PC-3 (cell line): ENCODE measurements at regions not wholly inside any gene's neighbourhood (a gene's known extent, or its start where the extent isn't known, plus 50 kb on each side); places are given as distances from the start of the nearest gene placed in this dataset.

Experiments used
- ATAC-seq: fragments of 200-7000 bp; cut with Tn5 transposase; 2 replicates; pipeline ENCODE4 v1.9.1; 2020; ENCODE audit warnings: mild to moderate bottlenecking, moderate library complexity
- BruUV-seq: library from RNA; stranded (reverse); fragments of 400-500 nt; replicated peaks from 2 replicates; lab custom pipeline; 2021; lab: Mats Ljungman, UMichigan
- CTCF ChIA-PET: fragments of 300-600 bp; sonication (Branson Sonifier 250); formaldehyde crosslinking; loops from one replicate; lab custom pipeline; 2022; ENCODE audit warnings: antibody characterized with exemption; lab: Charles Lee
- POLR2A ChIA-PET: fragments of 300-600 bp; sonication (Branson Sonifier 250); formaldehyde crosslinking; loops from one replicate; lab custom pipeline; 2022; ENCODE audit warnings: antibody characterized with exemption; ENCODE audit not compliant: unreplicated experiment; lab: Charles Lee
- DNase-seq: peaks from one replicate; pipeline ENCODE4 v3.0.0-alpha.2; 2015
- H2AFZ ChIP-seq: fragments of 300-600 bp; sonication (generic); 2 replicates; pipeline ENCODE4 v1.6.0; 2016; ENCODE audit warnings: antibody characterized with exemption, low read length
- H3F3A ChIP-seq: fragments of 300-600 bp; sonication (generic); one replicate; pipeline ENCODE4 v1.6.0; 2017; ENCODE audit warnings: antibody characterized with exemption, low read length, control low read depth, mild to moderate bottlenecking; ENCODE audit not compliant: unreplicated experiment
- H3K27ac ChIP-seq: fragments of 300-600 bp; sonication (generic); 2 replicates; pipeline ENCODE4 v1.5.1; 2016; ENCODE audit warnings: mild to moderate bottlenecking, low read length
- H3K27me3 ChIP-seq: fragments of 300-600 bp; sonication (generic); 2 replicates; pipeline ENCODE4 v1.6.1; 2016; ENCODE audit warnings: low read length, mixed read lengths
- H3K36me3 ChIP-seq: fragments of 300-600 bp; sonication (generic); 2 replicates; pipeline ENCODE4 v1.6.1; 2016; ENCODE audit warnings: low read depth, mixed run types, low read length, mixed read lengths
- H3K4me1 ChIP-seq: fragments of 300-600 bp; sonication (generic); 2 replicates; pipeline ENCODE4 v1.5.1; 2016; ENCODE audit warnings: low read length; ENCODE audit not compliant: insufficient read depth
- H3K4me2 ChIP-seq: fragments of 300-600 bp; sonication (generic); 2 replicates; pipeline ENCODE4 v1.6.0; 2016; ENCODE audit warnings: low read length
- H3K4me3 ChIP-seq: fragments of 300-600 bp; sonication (generic); 2 replicates; pipeline ENCODE4 v1.5.1; 2016; ENCODE audit warnings: mild to moderate bottlenecking, low read length, mixed read lengths
- H3K79me2 ChIP-seq: fragments of 300-600 bp; sonication (generic); 2 replicates; pipeline ENCODE4 v1.6.1; 2017; ENCODE audit warnings: low read length, mixed read lengths
- H3K9ac ChIP-seq: fragments of 300-600 bp; sonication (generic); 2 replicates; pipeline ENCODE4 v1.6.0; 2016; ENCODE audit warnings: mild to moderate bottlenecking, low read length
- H3K9me2 ChIP-seq: fragments of 300-600 bp; sonication (generic); replicated peaks from 2 replicates; pipeline ENCODE4 v1.6.1; 2016; ENCODE audit warnings: mixed run types, low read length, mixed read lengths
- H3K9me3 ChIP-seq: fragments of 300-600 bp; sonication (generic); 2 replicates; pipeline ENCODE4 v1.6.1; 2016; ENCODE audit warnings: low read length, mixed read lengths
- H4K20me1 ChIP-seq: fragments of 300-600 bp; sonication (generic); 2 replicates; pipeline ENCODE4 v1.6.1; 2016; ENCODE audit warnings: low read length, mixed read lengths
- CTCF ChIP-seq: fragments of 300-600 bp; sonication (generic); conservative IDR thresholded peaks from 2 replicates; pipeline ENCODE4 v1.5.1; 2017; ENCODE audit warnings: antibody characterized with exemption, low read depth, mild to moderate bottlenecking, low read length
- EZH2 ChIP-seq: fragments of 300-600 bp; sonication (generic); IDR thresholded peaks from one replicate; pipeline ENCODE4 v1.6.1; 2017; ENCODE audit warnings: antibody characterized with exemption, mild to moderate bottlenecking, low read length; ENCODE audit not compliant: unreplicated experiment
- EZH2phosphoT487 ChIP-seq: fragments of 300-600 bp; sonication (generic); IDR thresholded peaks from 2 replicates; pipeline ENCODE4 v1.6.1; 2018; ENCODE audit warnings: mild to moderate bottlenecking, antibody characterized with exemption, low read length, borderline replicate concordance
- intact Hi-C: fragments of 100-400 bp; cut with micrococcal nuclease; formaldehyde crosslinking; loops from 2 replicates; pipeline ENCODE4 v1.9.0; 2023

- intact Hi-C loops = no loop called here
- H3K4me3 ChIP-seq = no peak overlapping the region
- no TSS peak for BruUV-seq
- ATAC-seq = no peak
- no peaks in the 10 kb centered on the region for H3K36me3 ChIP-seq
- no peak overlapping the region for H3K4me2 ChIP-seq
- H3K27me3 ChIP-seq = no peaks in the 10 kb centered on the region
- H3F3A ChIP-seq = no peaks in the 10 kb centered on the region
- no peak for TF ChIP-seq EZH2phosphoT487
- no peak for TF ChIP-seq CTCF
- TF ChIP-seq EZH2 = no peak
- CTCF ChIA-PET = no interaction called here
- H3K4me1 ChIP-seq = no peaks in the 10 kb centered on the region
- no peak overlapping the region for H3K27ac ChIP-seq
- 0 out of 2 replicates have a peak overlapping the region, but pooled peaks have one; percentile 17 for H2AFZ ChIP-seq
- H4K20me1 ChIP-seq = no peaks in the 10 kb centered on the region
- no peaks in the 10 kb centered on the region for H3K9me2 ChIP-seq
- H3K79me2 ChIP-seq = no peaks in the 10 kb centered on the region
- no peak for DNase-seq
- POLR2A ChIA-PET = no interaction called here
- no peak overlapping the region for H3K9ac ChIP-seq
- H3K9me3 ChIP-seq = no peaks in the 10 kb centered on the region
Observed at GRCh38 chr10:57420881-57421280, 846.8 kb downstream of the IPMK start.

GRCh38 chr10:57418476-57418875, 849.2 kb downstream of the IPMK start:
- TF ChIP-seq EZH2 (no peak), CTCF (no peak), EZH2phosphoT487 (no peak)
- no peaks in the 10 kb centered on the region for H3K4me1 ChIP-seq
- no peaks in the 10 kb centered on the region for H4K20me1 ChIP-seq
- BruUV-seq = no TSS peak
- H3K4me3 ChIP-seq = no peak overlapping the region
- H3K27me3 ChIP-seq = no peaks in the 10 kb centered on the region
- H3K36me3 ChIP-seq = no peaks in the 10 kb centered on the region
- no peaks in the 10 kb centered on the region for H3K9me2 ChIP-seq
- no peak overlapping the region for H3K4me2 ChIP-seq
- ChIA-PET CTCF (no interaction called here), POLR2A (no interaction called here)
- no peaks in the 10 kb centered on the region for H3K79me2 ChIP-seq
- intact Hi-C loops = no loop called here
- H3F3A ChIP-seq = no peaks in the 10 kb centered on the region
- H3K27ac ChIP-seq = no peak overlapping the region
- ATAC-seq (no peak), DNase-seq (no peak)
- H2AFZ ChIP-seq = no peak overlapping the region
- no peak overlapping the region for H3K9ac ChIP-seq
- H3K9me3 ChIP-seq = no peaks in the 10 kb centered on the region

GRCh38 chr10:57395923-57396322, 871.8 kb downstream of the IPMK start:
- Histone ChIP-seq H3K27ac (no peak overlapping the region), H3F3A (no peaks in the 10 kb centered on the region), H3K79me2 (no peaks in the 10 kb centered on the region), H3K9ac (no peak overlapping the region), H3K36me3 (no peaks in the 10 kb centered on the region), H3K4me2 (no peak overlapping the region), H3K4me3 (no peak overlapping the region), H4K20me1 (no peaks in the 10 kb centered on the region), H3K9me3 (no peaks in the 10 kb centered on the region), H3K9me2 (no peaks in the 10 kb centered on the region), H3K4me1 (no peaks in the 10 kb centered on the region), H3K27me3 (no peaks in the 10 kb centered on the region), H2AFZ (no peak overlapping the region)
- ChIA-PET CTCF (no interaction called here), POLR2A (no interaction called here)
- ATAC-seq (no peak; the same call in 1 of the 2 replicates), DNase-seq (peak; percentile 8)
- intact Hi-C loops = no loop called here
- no TSS peak for BruUV-seq
- TF ChIP-seq CTCF = no peak
- no peak for TF ChIP-seq EZH2
- TF ChIP-seq EZH2phosphoT487 = no peak
